ENCODE measurements at regions not wholly inside any gene's neighbourhood (a gene's known extent, or its start where the extent isn't known, plus 50 kb on each side); places are given as distances from the start of the nearest gene placed in this dataset.

- DNase-seq = no peak
- Mint-ChIP-seq H3K36me3 (no peaks in the 10 kb centered on the region), H3K4me3 (no peak overlapping the region)
Measured at GRCh38 chr13:106145997-106146864, 389.2 kb downstream of the EFNB2 start.

GRCh38 chr13:106145070-106145469, 390.4 kb downstream of the EFNB2 start:
- no peak overlapping the region for H3K4me3 Mint-ChIP-seq
- H3K36me3 Mint-ChIP-seq = no peaks in the 10 kb centered on the region
- peaks cover 0 to 2% (median 0%) of the 10 kb centered on the region in 3 donors for H3K27me3 Mint-ChIP-seq (ENCODE audit: low read depth in 3 of 3)
- DNase-seq = no peak
- no peak overlapping the region for H3K27ac Mint-ChIP-seq
- peaks cover 0 to 5% (median 2%) of the 10 kb centered on the region in 6 donors for H3K9me3 Mint-ChIP-seq
- no peaks in the 10 kb centered on the region for H3K4me1 Mint-ChIP-seq

More at GRCh38 chr13:106145997-106146864, 389.2 kb downstream of the EFNB2 start:
- Mint-ChIP-seq H3K27me3 (ENCODE audit: low read depth in 3 of 3) (peaks cover 0 to 2% (median 0%) of the 10 kb centered on the region in 3 donors), H3K9me3 (peaks cover 0 to 5% (median 2%) of the 10 kb centered on the region in 6 donors), H3K4me1 (no peaks in the 10 kb centered on the region), H3K27ac (no peak overlapping the region)

DNA sequence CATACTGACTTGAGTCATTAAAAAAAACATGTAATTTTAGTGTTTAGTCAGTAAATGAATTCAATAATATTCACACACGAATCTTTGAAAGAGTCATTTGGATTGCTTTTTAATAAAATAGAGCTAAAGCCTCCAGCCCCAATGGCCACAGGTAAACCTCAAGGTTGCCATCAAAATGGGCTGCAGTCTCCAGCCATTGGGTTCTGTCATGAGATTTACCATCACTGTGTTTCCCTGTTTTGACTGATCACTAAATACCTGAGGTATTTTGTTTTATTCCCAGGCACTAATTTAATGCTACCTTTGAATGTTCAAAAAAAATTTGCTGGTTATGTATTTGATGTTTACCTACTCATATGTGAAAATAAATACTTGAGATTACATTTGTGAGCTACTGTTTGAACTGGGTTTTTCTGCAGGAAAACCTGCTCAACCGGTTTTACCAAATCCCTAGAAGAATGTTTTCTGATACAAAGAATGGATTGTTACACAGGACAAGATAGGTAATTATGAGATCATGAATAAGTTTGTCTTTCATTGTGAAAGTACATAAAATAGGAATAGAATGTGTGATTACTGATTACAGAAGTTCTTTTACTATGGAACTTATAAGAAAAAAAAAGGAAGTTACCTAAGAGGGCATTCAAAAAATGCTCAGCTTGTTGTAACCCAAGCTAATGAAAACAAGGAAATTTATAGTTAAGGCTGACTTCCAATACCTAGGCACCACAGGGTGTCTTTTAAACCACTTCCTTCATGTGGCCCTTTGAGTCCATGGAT, 391.3 kb downstream of the EFNB2 start:
- Mint-ChIP-seq H3K36me3 (no peaks in the 10 kb centered on the region), H3K27me3 (ENCODE audit: low read depth in 3 of 3) (peaks cover 0 to 2% (median 0%) of the 10 kb centered on the region in 3 donors), H3K9me3 (peaks cover 0 to 10% (median 2%) of the 10 kb centered on the region in 6 donors)

GRCh38 chr13:106143392-106143791, 392.1 kb downstream of the EFNB2 start:
- H3K4me1 Mint-ChIP-seq = no peaks in the 10 kb centered on the region
- H3K36me3 Mint-ChIP-seq = no peaks in the 10 kb centered on the region
- peaks cover 0 to 2% (median 0%) of the 10 kb centered on the region in 3 donors for H3K27me3 Mint-ChIP-seq (ENCODE audit: low read depth in 3 of 3)
- H3K9me3 Mint-ChIP-seq = peaks cover 0 to 10% (median under 1%) of the 10 kb centered on the region in 6 donors
- H3K27ac Mint-ChIP-seq = no peak overlapping the region
- H3K4me3 Mint-ChIP-seq = no peak overlapping the region
- no peak for DNase-seq

More for the DNA sequence above, 391.3 kb downstream of the EFNB2 start:
- Mint-ChIP-seq H3K4me3 (no peak overlapping the region), H3K27ac (no peak overlapping the region), H3K4me1 (no peaks in the 10 kb centered on the region)
- no peak for DNase-seq

GRCh38 chr13:106140476-106140875, 395.0 kb downstream of the EFNB2 start:
- peaks cover 0 to 9% (median under 1%) of the 10 kb centered on the region in 6 donors for H3K9me3 Mint-ChIP-seq
- H3K27ac Mint-ChIP-seq = no peak overlapping the region
- H3K36me3 Mint-ChIP-seq = no peaks in the 10 kb centered on the region
- no peaks in the 10 kb centered on the region for H3K27me3 Mint-ChIP-seq (ENCODE audit: low read depth in 3 of 3)
- H3K4me1 Mint-ChIP-seq = no peaks in the 10 kb centered on the region
- DNase-seq = no peak
- H3K4me3 Mint-ChIP-seq = no peak overlapping the region

- no peaks in the 10 kb centered on the region for H3K4me1 Mint-ChIP-seq
- no peak overlapping the region for H3K27ac Mint-ChIP-seq
- no peak overlapping the region for H3K4me3 Mint-ChIP-seq
- no peak for DNase-seq
- no peaks in the 10 kb centered on the region for H3K36me3 Mint-ChIP-seq
- H3K9me3 Mint-ChIP-seq = peaks cover 0 to 14% (median under 1%) of the 10 kb centered on the region in 6 donors
- no peaks in the 10 kb centered on the region for H3K27me3 Mint-ChIP-seq (ENCODE audit: low read depth in 3 of 3)
Measured at GRCh38 chr13:106139942-106140341, 395.5 kb downstream of the EFNB2 start.

- Mint-ChIP-seq H3K27ac (no peak overlapping the region), H3K9me3 (peaks cover 0 to 14% (median 1%) of the 10 kb centered on the region in 6 donors), H3K36me3 (no peaks in the 10 kb centered on the region), H3K4me3 (no peak overlapping the region), H3K27me3 (ENCODE audit: low read depth in 3 of 3) (no peaks in the 10 kb centered on the region), H3K4me1 (no peaks in the 10 kb centered on the region)
- no peak for DNase-seq
Measured at GRCh38 chr13:106139377-106139776, 396.1 kb downstream of the EFNB2 start.

DNA sequence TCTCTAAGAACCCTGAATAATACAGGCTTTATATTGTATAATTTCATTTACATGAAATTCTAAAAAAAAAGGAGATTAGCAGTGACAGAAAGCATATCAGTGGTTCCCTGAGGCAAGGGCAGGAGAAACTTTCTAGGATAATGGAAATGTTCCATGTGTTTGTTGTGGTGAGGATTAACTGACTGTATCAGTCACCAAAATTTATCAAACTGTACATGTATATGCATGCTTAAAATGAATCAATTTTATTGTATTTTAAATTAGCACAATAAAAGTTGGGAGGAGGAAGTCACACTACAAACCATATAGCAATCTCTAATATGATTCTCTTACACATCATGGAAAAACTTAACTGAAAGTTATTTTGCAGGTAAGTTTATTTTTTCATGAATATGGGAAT, 396.8 kb downstream of the EFNB2 start:
- H3K27ac Mint-ChIP-seq = no peak overlapping the region
- no peaks in the 10 kb centered on the region for H3K36me3 Mint-ChIP-seq
- DNase-seq = no peak
- H3K4me1 Mint-ChIP-seq = no peaks in the 10 kb centered on the region
- H3K4me3 Mint-ChIP-seq = no peak overlapping the region
- H3K9me3 Mint-ChIP-seq = peaks cover 0 to 19% (median 1%) of the 10 kb centered on the region in 6 donors
- H3K27me3 Mint-ChIP-seq (ENCODE audit: low read depth in 3 of 3) = no peaks in the 10 kb centered on the region

DNA sequence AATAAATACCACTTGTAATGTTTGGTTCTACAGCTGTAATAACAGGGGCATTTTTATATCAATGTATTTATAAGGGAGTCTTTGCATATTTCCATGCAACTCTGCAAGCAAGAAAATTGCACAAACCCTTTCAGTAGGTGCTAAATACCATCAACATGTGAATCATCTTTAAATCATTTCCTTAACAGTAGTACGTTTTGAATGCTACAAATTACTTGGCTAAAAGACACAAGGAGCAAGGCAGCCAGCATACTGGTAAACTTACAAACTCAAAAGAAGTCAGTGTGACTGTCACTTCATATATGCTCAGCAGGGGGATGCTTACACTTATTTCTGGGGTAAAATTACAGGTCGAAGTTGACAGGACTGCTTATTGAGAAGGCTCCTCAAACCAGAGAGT, 402.4 kb downstream of the EFNB2 start:
- H3K9me3 Mint-ChIP-seq = peaks cover 0 to 25% (median 6%) of the 10 kb centered on the region in 6 donors
- H3K36me3 Mint-ChIP-seq = no peaks in the 10 kb centered on the region
- no peak overlapping the region for H3K4me3 Mint-ChIP-seq
- H3K4me1 Mint-ChIP-seq = no peaks in the 10 kb centered on the region
- no peak for DNase-seq
- no peak overlapping the region for H3K27ac Mint-ChIP-seq
- no peaks in the 10 kb centered on the region for H3K27me3 Mint-ChIP-seq (ENCODE audit: low read depth in 3 of 3)

- no peak overlapping the region for H3K4me3 Mint-ChIP-seq
- H3K27ac Mint-ChIP-seq = no peak overlapping the region
- H3K4me1 Mint-ChIP-seq = no peaks in the 10 kb centered on the region
- H3K36me3 Mint-ChIP-seq = no peaks in the 10 kb centered on the region
- peaks cover 0 to 1% (median 0%) of the 10 kb centered on the region in 3 donors for H3K27me3 Mint-ChIP-seq (ENCODE audit: low read depth in 3 of 3)
- no peak for DNase-seq
- peaks cover 0 to 24% (median 9%) of the 10 kb centered on the region in 6 donors for H3K9me3 Mint-ChIP-seq
Measured at GRCh38 chr13:106132216-106132615, 403.2 kb downstream of the EFNB2 start.

DNA sequence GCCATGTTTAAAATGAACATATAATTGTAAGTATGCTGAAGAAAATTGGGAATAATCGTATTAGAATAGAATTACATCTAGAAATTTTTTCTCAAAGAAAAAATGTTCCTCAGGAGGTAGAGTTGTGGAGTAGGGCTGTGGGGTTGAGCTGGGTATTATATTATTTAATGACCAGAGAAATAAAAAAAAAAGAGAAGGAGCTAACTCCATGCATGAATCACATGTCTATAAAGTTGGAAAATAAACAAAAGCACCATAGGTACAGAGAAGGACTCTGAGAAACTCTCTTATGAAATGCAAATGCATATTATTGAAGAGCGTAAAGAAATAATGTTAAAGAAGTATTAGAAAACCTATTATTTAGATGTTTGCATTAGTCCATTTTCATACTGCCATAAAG, 405.5 kb downstream of the EFNB2 start:
- peaks cover 0 to 1% (median 0%) of the 10 kb centered on the region in 3 donors for H3K27me3 Mint-ChIP-seq (ENCODE audit: low read depth in 3 of 3)
- no peaks in the 10 kb centered on the region for H3K4me1 Mint-ChIP-seq
- no peak overlapping the region for H3K27ac Mint-ChIP-seq
- H3K9me3 Mint-ChIP-seq = peaks cover 0 to 16% (median 9%) of the 10 kb centered on the region in 6 donors
- no peak for DNase-seq
- no peaks in the 10 kb centered on the region for H3K36me3 Mint-ChIP-seq
- no peak overlapping the region for H3K4me3 Mint-ChIP-seq

DNA sequence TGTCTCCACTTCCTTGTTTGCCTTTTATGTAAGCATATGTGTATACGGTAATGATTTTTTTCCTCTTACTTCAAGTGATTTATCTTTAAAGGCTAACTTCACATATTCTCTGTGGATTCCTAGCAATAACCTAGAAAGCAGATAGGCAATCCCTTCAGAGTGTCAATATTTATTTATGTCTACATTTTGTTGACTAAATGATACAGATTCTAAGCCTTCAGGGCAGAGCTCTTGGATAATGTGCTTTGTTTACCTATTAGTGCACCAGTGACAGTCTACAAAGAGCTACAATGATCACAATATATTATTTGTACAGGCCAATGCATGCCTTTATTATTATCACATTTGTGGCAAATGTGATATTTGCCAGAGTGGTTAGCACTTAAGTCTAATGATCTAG, 406.2 kb downstream of the EFNB2 start:
- Mint-ChIP-seq H3K9me3 (peaks cover 0 to 16% (median 9%) of the 10 kb centered on the region in 6 donors), H3K27ac (no peak overlapping the region), H3K4me1 (no peaks in the 10 kb centered on the region), H3K4me3 (no peak overlapping the region), H3K27me3 (ENCODE audit: low read depth in 3 of 3) (peaks cover 0 to 1% (median 0%) of the 10 kb centered on the region in 3 donors), H3K36me3 (no peaks in the 10 kb centered on the region)
- DNase-seq = no peak

- DNase-seq = no peak
- H3K36me3 Mint-ChIP-seq = no peaks in the 10 kb centered on the region
- no peaks in the 10 kb centered on the region for H3K4me1 Mint-ChIP-seq
- peaks cover 0 to 6% (median 0%) of the 10 kb centered on the region in 6 donors for H3K9me3 Mint-ChIP-seq
- H3K27me3 Mint-ChIP-seq (ENCODE audit: low read depth in 3 of 3) = peaks cover 0 to 4% (median 2%) of the 10 kb centered on the region in 3 donors
- H3K4me3 Mint-ChIP-seq = no peak overlapping the region
- H3K27ac Mint-ChIP-seq = no peak overlapping the region
Measured at GRCh38 chr13:106122234-106122633, 413.2 kb downstream of the EFNB2 start.

DNA sequence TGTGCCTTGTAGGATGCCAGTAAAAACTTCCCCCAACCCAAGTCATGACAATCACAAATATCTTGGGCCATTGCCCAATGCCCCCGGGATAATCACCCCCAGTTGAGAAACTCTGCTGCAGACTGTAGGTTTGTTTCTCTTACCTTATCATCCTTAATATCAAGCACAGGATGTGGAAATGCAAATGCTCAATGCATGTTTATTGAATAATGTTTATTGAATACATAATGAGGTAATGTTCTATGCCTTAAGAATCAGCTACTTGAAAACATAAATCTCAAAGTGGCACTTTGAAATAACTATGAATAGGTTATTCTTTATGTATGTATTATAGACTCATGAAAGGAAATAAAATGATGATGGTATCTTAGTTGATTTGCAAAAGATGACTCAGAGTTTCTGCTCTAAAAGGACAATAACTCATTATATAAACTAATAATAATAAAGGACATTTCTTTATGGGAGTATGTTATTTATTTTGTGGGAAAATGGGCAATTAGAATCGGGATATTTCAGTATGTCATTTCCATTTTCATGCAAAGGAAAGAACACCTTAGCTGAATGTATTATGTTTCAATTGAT, 414.2 kb downstream of the EFNB2 start:
- Mint-ChIP-seq H3K27ac (no peak overlapping the region), H3K4me1 (no peaks in the 10 kb centered on the region), H3K9me3 (peaks cover 0 to 6% (median 0%) of the 10 kb centered on the region in 6 donors), H3K4me3 (no peak overlapping the region), H3K27me3 (ENCODE audit: low read depth in 3 of 3) (peaks cover 0 to 4% (median 2%) of the 10 kb centered on the region in 3 donors), H3K36me3 (no peaks in the 10 kb centered on the region)
- no peak for DNase-seq
